ENCODE measurements at regions not wholly inside any gene's neighbourhood (a gene's known extent, or its start where the extent isn't known, plus 50 kb on each side); places are given as distances from the start of the nearest gene placed in this dataset.

DNA sequence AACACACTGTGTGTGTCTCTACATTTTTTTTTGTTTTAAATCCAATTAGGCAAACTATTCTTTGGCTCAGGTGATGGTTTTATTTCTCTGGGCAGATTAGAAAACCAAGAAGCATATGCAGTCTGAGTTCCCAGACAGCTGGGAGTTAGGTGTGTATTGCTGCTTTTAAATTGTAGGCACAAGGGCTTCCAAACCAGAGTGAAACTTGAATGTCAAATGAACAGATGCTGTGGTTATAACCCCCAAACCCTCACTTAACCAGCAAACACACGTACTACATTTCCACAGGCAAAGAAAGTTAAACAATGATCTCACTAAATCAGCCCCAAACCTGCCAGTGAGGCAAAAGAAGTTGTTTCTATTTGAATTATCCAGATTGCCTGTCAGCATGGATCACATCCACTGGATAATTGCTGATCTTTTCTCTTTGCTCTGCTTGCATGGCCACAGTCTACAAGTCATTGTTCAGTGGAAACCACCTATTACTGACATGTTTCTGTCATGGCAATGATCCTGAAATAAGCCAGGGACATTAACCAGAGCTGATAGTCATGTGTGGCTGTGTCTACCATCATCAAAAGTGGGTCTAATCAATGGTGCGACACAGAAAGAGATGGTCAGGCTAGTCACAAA lies 576.5 kb upstream of the PLXNA2 start:
- no peaks in the 10 kb centered on the region for H3K4me1 ChIP-seq (ENCODE audit: control insufficient read depth in 1 of 2, low read depth in 2 of 2)
- no peaks in the 10 kb centered on the region for H3K9me3 ChIP-seq
- ATAC-seq (ENCODE audit: insufficient number of reproducible peaks, low FRiP score, low read depth) (no peak), DNase-seq (ENCODE audit: low spot score) (no peak)
- H3K27ac ChIP-seq: no peak overlapping the region
- H3K36me3 ChIP-seq: no peaks in the 10 kb centered on the region
- TF ChIP-seq, protein P1, sequence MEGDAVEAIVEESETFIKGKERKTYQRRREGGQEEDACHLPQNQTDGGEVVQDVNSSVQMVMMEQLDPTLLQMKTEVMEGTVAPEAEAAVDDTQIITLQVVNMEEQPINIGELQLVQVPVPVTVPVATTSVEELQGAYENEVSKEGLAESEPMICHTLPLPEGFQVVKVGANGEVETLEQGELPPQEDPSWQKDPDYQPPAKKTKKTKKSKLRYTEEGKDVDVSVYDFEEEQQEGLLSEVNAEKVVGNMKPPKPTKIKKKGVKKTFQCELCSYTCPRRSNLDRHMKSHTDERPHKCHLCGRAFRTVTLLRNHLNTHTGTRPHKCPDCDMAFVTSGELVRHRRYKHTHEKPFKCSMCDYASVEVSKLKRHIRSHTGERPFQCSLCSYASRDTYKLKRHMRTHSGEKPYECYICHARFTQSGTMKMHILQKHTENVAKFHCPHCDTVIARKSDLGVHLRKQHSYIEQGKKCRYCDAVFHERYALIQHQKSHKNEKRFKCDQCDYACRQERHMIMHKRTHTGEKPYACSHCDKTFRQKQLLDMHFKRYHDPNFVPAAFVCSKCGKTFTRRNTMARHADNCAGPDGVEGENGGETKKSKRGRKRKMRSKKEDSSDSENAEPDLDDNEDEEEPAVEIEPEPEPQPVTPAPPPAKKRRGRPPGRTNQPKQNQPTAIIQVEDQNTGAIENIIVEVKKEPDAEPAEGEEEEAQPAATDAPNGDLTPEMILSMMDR (IDR thresholded peaks at IDR 0.05): no peak
- H3K27me3 ChIP-seq (replicated peaks; ENCODE audit: insufficient read depth): no peaks in the 10 kb centered on the region
- no peak overlapping the region for H3K4me3 ChIP-seq

DNA sequence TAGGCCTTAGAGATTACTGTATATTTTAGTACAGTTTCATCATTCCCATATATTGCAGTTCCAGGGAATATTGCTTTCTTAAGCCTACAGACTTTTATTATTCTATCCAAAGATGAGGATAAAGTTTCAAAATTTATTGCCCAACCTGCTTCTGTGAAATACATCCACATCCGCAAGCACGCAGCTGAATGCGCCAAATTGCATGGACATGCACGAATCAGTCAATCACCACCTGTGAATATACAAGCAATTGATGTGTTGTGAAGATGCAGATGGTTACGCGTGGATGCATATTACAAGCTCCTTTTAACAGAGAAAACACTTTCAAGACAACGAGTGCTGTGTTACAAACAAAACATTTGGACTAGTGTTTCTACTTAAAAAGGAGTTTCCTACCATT lies 577.8 kb upstream of the PLXNA2 start:
- TF ChIP-seq, protein P1 (IDR thresholded peaks at IDR 0.05): no peak
- no peak for DNase-seq (ENCODE audit: low spot score)
- ATAC-seq (ENCODE audit: insufficient number of reproducible peaks, low FRiP score, low read depth): no peak
- no peak overlapping the region for H3K4me3 ChIP-seq
- no peaks in the 10 kb centered on the region for H3K9me3 ChIP-seq
- H3K4me1 ChIP-seq (ENCODE audit: control insufficient read depth in 1 of 2, low read depth in 2 of 2): no peaks in the 10 kb centered on the region
- H3K36me3 ChIP-seq: no peaks in the 10 kb centered on the region
- H3K27me3 ChIP-seq (replicated peaks; ENCODE audit: insufficient read depth): no peaks in the 10 kb centered on the region
- H3K27ac ChIP-seq: no peak overlapping the region

DNA sequence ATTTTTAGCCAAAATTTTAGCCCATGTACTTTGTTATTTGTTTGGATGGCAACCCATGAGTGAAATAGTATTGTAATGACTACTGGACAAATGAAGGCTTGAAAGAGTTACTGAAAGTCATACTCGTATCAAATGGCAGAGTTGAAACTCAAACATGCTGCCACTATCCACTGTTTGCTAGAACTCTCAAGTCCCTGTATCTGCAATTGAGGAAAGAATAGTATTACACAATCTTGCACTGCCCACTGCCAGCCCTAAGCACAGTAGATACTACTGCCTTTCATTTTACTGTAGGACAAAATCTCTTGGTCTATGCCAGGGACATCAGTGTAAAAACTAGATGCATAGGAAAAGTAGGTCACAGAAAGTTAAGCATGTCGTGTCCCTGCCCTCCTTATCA lies 581.1 kb upstream of the PLXNA2 start:
- Histone ChIP-seq H3K27me3 (replicated peaks; ENCODE audit: insufficient read depth) (no peaks in the 10 kb centered on the region), H3K9me3 (no peaks in the 10 kb centered on the region), H3K27ac (no peak overlapping the region), H3K4me1 (ENCODE audit: control insufficient read depth in 1 of 2, low read depth in 2 of 2) (no peaks in the 10 kb centered on the region), H3K36me3 (no peaks in the 10 kb centered on the region), H3K4me3 (no peak overlapping the region)
- TF ChIP-seq, protein P1 (IDR thresholded peaks at IDR 0.05): no peak
- DNase-seq (ENCODE audit: low spot score) (no peak), ATAC-seq (ENCODE audit: insufficient number of reproducible peaks, low FRiP score, low read depth) (no peak)

DNA sequence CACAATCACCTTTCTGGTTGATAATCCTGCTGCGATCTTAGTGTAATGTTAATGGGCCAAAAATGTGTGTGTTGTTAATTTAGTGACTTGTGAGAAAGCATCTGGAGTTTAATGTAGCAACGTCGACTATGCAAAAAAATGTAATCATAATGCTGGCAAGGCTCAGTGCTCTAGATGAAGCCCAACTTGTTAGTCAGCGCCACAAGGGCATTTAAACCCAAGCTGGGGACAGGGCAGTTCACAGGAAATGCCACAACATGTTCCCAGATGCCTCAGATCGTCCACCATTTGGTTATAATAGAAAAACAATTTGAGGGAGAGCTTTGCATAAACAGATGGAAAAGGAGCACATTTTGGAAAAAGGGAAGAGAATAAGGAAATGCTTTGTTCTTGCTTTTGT lies 585.4 kb upstream of the PLXNA2 start:
- ATAC-seq (ENCODE audit: insufficient number of reproducible peaks, low FRiP score, low read depth) (no peak), DNase-seq (ENCODE audit: low spot score) (no peak)
- Histone ChIP-seq H3K36me3 (no peaks in the 10 kb centered on the region), H3K27ac (no peak overlapping the region), H3K4me3 (no peak overlapping the region), H3K27me3 (replicated peaks; ENCODE audit: insufficient read depth) (no peaks in the 10 kb centered on the region), H3K9me3 (no peaks in the 10 kb centered on the region), H3K4me1 (ENCODE audit: control insufficient read depth in 1 of 2, low read depth in 2 of 2) (peaks cover 3 to 6% of the 10 kb centered on the region in 2 donors)
- TF ChIP-seq, protein P1 (IDR thresholded peaks at IDR 0.05): no peak

DNA sequence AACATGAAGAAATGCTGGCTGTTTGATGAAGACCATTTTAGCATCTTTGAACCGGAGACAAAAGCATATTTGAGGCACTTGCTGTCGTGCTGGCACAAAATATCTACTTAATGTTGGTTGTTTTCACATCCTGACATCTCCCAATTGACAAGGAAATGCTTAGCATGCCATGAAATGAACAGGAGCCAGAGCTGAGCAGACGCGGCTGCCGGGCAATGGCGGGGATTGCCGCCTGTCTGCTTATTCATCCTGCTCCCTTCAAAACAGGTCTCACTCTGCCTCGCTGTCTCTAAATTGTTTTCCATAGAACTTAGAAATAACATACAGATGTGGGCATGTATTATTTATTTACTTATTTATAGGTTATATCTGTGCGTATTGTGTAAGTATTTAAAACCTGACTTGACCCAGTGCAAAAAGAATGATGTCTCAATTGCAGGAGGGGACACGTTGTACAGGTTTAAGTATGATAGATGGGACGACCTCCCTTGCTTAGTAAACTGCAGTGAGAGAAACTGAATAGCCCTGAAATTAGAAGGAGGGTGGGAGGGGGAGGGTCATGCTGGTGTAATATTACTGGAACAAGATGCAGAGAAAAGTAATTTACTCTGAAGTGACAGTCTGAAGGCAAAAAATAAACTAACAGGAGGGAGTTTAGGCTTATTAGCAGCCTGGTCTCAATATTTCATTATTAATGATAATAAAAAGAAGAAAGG lies 590.4 kb upstream of the PLXNA2 start:
- Histone ChIP-seq H3K4me1 (ENCODE audit: control insufficient read depth in 1 of 2, low read depth in 2 of 2) (peaks cover 4 to 11% of the 10 kb centered on the region in 2 donors), H3K9me3 (no peaks in the 10 kb centered on the region), H3K27ac (peak overlapping the region in 1 of 2 donors; percentile 56), H3K4me3 (peak overlapping the region; percentile 35), H3K27me3 (replicated peaks; ENCODE audit: insufficient read depth) (no peaks in the 10 kb centered on the region), H3K36me3 (no peaks in the 10 kb centered on the region)
- TF ChIP-seq, protein P1 (IDR thresholded peaks at IDR 0.05): no peak
- no peak for ATAC-seq (ENCODE audit: insufficient number of reproducible peaks, low FRiP score, low read depth)
- DNase-seq (ENCODE audit: low spot score): no peak

All from thoracic aorta (tissue), 2 donors.